ENCODE measurements at regions not wholly inside any gene's neighbourhood (a gene's known extent, or its start where the extent isn't known, plus 50 kb on each side); places are given as distances from the start of the nearest gene placed in this dataset.

GRCh38 chr12:42884116-42884515 is 294.6 kb upstream of the PRICKLE1 start:
- 71 to 82% (median 77%) methylated on average over 4 of the region's 4 CpGs for WGBS, 4 donors
- TF ChIP-seq POLR2A (IDR thresholded peaks at IDR 0.05): no peak
- TF ChIP-seq CTCF (IDR thresholded peaks at IDR 0.05): no peak
- intact Hi-C loops (cut with DNase I): no loop called here

GRCh38 chr12:42873401-42873800 is 283.9 kb upstream of the PRICKLE1 start:
- no peaks in the 10 kb centered on the region for H3K9me3 ChIP-seq (replicated peaks in 1 of 3)
- H3K27ac ChIP-seq: no peak overlapping the region
- no peaks in the 10 kb centered on the region for H3K4me1 ChIP-seq (replicated peaks in 1 of 2)
- no peaks in the 10 kb centered on the region for H3K27me3 ChIP-seq
- H3K4me3 ChIP-seq: no peak overlapping the region
- H3K36me3 ChIP-seq (replicated peaks in 1 of 2): no peaks in the 10 kb centered on the region
- TF ChIP-seq CTCF (IDR thresholded peaks at IDR 0.05) (no peak), POLR2A (IDR thresholded peaks at IDR 0.05) (no peak)
- intact Hi-C loops (cut with DNase I): no loop called here
- 79 to 84% (median 81%) methylated on average over 5 of the region's 5 CpGs for WGBS, 4 donors
- DNase-seq: no peak

More at GRCh38 chr12:42884116-42884515, 294.6 kb upstream of the PRICKLE1 start:
- Histone ChIP-seq H3K4me3 (no peak overlapping the region), H3K9me3 (replicated peaks in 1 of 3) (no peaks in the 10 kb centered on the region), H3K27me3 (no peaks in the 10 kb centered on the region), H3K36me3 (replicated peaks in 1 of 2) (no peaks in the 10 kb centered on the region), H3K27ac (no peak overlapping the region), H3K4me1 (replicated peaks in 1 of 2) (no peaks in the 10 kb centered on the region)
- DNase-seq: no peak

- H3K27me3 ChIP-seq: no peaks in the 10 kb centered on the region
- intact Hi-C loops (cut with DNase I): no loop called here
- no peak overlapping the region for H3K4me3 ChIP-seq
- H3K36me3 ChIP-seq (replicated peaks in 1 of 2): no peaks in the 10 kb centered on the region
- no peaks in the 10 kb centered on the region for H3K9me3 ChIP-seq (replicated peaks in 1 of 3)
- no peaks in the 10 kb centered on the region for H3K4me1 ChIP-seq (replicated peaks in 1 of 2)
- no peak overlapping the region for H3K27ac ChIP-seq
- 55 to 91% (median 72%) methylated on average over 3 of the region's 3 CpGs for WGBS, 4 donors
- TF ChIP-seq CTCF (IDR thresholded peaks at IDR 0.05) (no peak), POLR2A (IDR thresholded peaks at IDR 0.05) (no peak)
- DNase-seq: no peak
These were observed 282.3 kb upstream of the PRICKLE1 start for GRCh38 chr12:42871816-42872215.

GRCh38 chr12:42868291-42868690 is 278.7 kb upstream of the PRICKLE1 start:
- H3K9me3 ChIP-seq (replicated peaks in 1 of 3): no peaks in the 10 kb centered on the region
- H3K36me3 ChIP-seq (replicated peaks in 1 of 2): no peaks in the 10 kb centered on the region
- WGBS, 4 donors: 74 to 80% (median 76%) methylated on average over 1 of the region's 1 CpG
- no peak for DNase-seq
- H3K27ac ChIP-seq: no peak overlapping the region
- H3K4me1 ChIP-seq (replicated peaks in 1 of 2): no peaks in the 10 kb centered on the region
- TF ChIP-seq POLR2A (IDR thresholded peaks at IDR 0.05) (no peak), CTCF (IDR thresholded peaks at IDR 0.05) (no peak)
- no peak overlapping the region for H3K4me3 ChIP-seq
- intact Hi-C loops (cut with DNase I): no loop called here
- H3K27me3 ChIP-seq: no peaks in the 10 kb centered on the region

Data from adrenal gland (tissue), 9 donors.